GM23338 (cell line): ENCODE measurements at regions not wholly inside any gene's neighbourhood (a gene's known extent, or its start where the extent isn't known, plus 50 kb on each side); places are given as distances from the start of the nearest gene placed in this dataset.
"Not testable (repeated sequence)": the region's sequence is repeated elsewhere in the genome, so short reads cannot be mapped to it uniquely, and the experiment has no call there.

ENCODE experiments used
- CREB1 ChIP-seq: fragments of 250-450 bp; sonication (Bioruptor Pico); IDR thresholded peaks from 2 replicates; pipeline ENCODE4 v1.5.0; 2020; ENCODE audit warnings: low read depth, mild to moderate bottlenecking, moderate library complexity
- EZH2 ChIP-seq: fragments of 200-600 bp; sonication (generic); IDR thresholded peaks from one replicate; pipeline ENCODE4 v1.8.0; 2017; ENCODE audit warnings: antibody characterized with exemption, mild to moderate bottlenecking, low read depth; ENCODE audit not compliant: unreplicated experiment
- EZH2phosphoT487 ChIP-seq: fragments of 200-600 bp; sonication (generic); IDR thresholded peaks from one replicate; pipeline ENCODE4 v1.8.1; 2018; ENCODE audit warnings: antibody characterized with exemption; ENCODE audit not compliant: unreplicated experiment
- JUNB ChIP-seq: IDR thresholded peaks from one replicate; pipeline ENCODE4 v1.6.1; 2016; ENCODE audit warnings: antibody characterized with exemption; ENCODE audit not compliant: unreplicated experiment
- TF ChIP-seq, protein P1 (sequence below), 2 experiments: fragments of 200-600 bp in 1 of 2; sonication (generic) in 1 of 2; conservative IDR thresholded peaks; 2 replicates each; pipeline versions ENCODE4 v1.5.1 to v1.6.1; 2016 to 2017; ENCODE audit warnings: antibody characterized with exemption in 2 of 2, low read depth in 2 of 2, mild to moderate bottlenecking in 2 of 2, moderate library complexity in 1 of 2

DNA sequence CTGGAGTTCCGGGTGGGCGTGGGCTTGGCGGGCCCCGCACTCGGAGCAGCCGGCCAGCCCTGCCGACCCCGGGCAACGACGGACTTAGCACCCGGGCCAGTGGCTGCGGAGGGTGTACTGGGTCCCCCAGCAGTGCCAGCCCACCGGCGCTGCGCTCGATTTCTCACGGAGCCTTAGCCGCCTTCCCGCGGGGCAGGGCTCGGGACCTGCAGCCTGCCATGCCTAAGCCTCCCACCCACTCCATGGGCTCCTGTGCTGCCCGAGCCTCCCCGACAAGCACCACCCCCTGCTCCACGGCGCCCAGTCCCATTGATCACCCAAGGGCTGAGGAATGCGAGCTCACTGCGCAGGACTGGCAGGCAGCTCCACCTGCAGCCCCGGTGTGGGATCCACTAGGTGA lies 99.9 kb upstream of the SETBP1 start:
- TF ChIP-seq, protein P1, sequence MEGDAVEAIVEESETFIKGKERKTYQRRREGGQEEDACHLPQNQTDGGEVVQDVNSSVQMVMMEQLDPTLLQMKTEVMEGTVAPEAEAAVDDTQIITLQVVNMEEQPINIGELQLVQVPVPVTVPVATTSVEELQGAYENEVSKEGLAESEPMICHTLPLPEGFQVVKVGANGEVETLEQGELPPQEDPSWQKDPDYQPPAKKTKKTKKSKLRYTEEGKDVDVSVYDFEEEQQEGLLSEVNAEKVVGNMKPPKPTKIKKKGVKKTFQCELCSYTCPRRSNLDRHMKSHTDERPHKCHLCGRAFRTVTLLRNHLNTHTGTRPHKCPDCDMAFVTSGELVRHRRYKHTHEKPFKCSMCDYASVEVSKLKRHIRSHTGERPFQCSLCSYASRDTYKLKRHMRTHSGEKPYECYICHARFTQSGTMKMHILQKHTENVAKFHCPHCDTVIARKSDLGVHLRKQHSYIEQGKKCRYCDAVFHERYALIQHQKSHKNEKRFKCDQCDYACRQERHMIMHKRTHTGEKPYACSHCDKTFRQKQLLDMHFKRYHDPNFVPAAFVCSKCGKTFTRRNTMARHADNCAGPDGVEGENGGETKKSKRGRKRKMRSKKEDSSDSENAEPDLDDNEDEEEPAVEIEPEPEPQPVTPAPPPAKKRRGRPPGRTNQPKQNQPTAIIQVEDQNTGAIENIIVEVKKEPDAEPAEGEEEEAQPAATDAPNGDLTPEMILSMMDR (conservative IDR thresholded peaks at IDR 0.05; ENCODE audit: low read depth in 2 of 2) = not testable (repeated sequence)
- TF ChIP-seq CREB1 (CRISPR knock-in tag); EZH2; JUNB; EZH2phosphoT487: not testable (repeated sequence)
